Anterior cingulate cortex (tissue), 58 donors: ENCODE measurements at regions not wholly inside any gene's neighbourhood (a gene's known extent, or its start where the extent isn't known, plus 50 kb on each side); places are given as distances from the start of the nearest gene placed in this dataset.

Experiments used
- DNase-seq, 58 donors: peaks; one replicate each; lab custom pipeline; 2025; lab: John Stamatoyannopoulos, UW

- DNase-seq, result no peak
Observed at GRCh38 chr9:90300611-90301276, 341.9 kb downstream of the DIRAS2 start.

GRCh38 chr9:90301277-90301653 is 341.4 kb downstream of the DIRAS2 start:
- DNase-seq, result peak in 12 of 58 donors; percentile 5 to 38 (median 11)

- DNase-seq, result no peak
Observed at GRCh38 chr9:90303655-90304054, 339.0 kb downstream of the DIRAS2 start.

GRCh38 chr9:90306158-90306557 is 336.5 kb downstream of the DIRAS2 start:
- no peak for DNase-seq

GRCh38 chr9:90307167-90307833 is 335.3 kb downstream of the DIRAS2 start:
- DNase-seq, result no peak

- DNase-seq, result no peak
Observed at GRCh38 chr9:90307891-90308290, 334.7 kb downstream of the DIRAS2 start.

- no peak for DNase-seq
Observed at GRCh38 chr9:90308691-90309090, 333.9 kb downstream of the DIRAS2 start.

GRCh38 chr9:90309809-90310520 is 332.7 kb downstream of the DIRAS2 start:
- no peak for DNase-seq

- DNase-seq, result no peak
Observed at GRCh38 chr9:90310521-90310876, 332.1 kb downstream of the DIRAS2 start.

GRCh38 chr9:90311811-90312210 is 330.8 kb downstream of the DIRAS2 start:
- DNase-seq, result no peak

- no peak for DNase-seq
Observed at GRCh38 chr9:90322296-90322695, 320.3 kb downstream of the DIRAS2 start.

- no peak for DNase-seq
Observed at GRCh38 chr9:90325913-90326653, 316.5 kb downstream of the DIRAS2 start.

GRCh38 chr9:90330231-90330630 is 312.4 kb downstream of the DIRAS2 start:
- DNase-seq, result no peak

- DNase-seq, result no peak
Observed at GRCh38 chr9:90331826-90332575, 310.6 kb downstream of the DIRAS2 start.

- DNase-seq, result no peak
Observed at GRCh38 chr9:90333226-90333625, 309.4 kb downstream of the DIRAS2 start.

- no peak for DNase-seq
Observed at GRCh38 chr9:90340421-90340820, 302.2 kb downstream of the DIRAS2 start.

GRCh38 chr9:90342607-90343006 is 300.0 kb downstream of the DIRAS2 start:
- DNase-seq, result no peak

GRCh38 chr9:90343366-90343765 is 299.3 kb downstream of the DIRAS2 start:
- no peak for DNase-seq

GRCh38 chr9:90343991-90344390 is 298.6 kb downstream of the DIRAS2 start:
- peak in 3 of 58 donors; percentile 1 to 27 (median 7) for DNase-seq

- no peak for DNase-seq
Observed at GRCh38 chr9:90365666-90366065, 277.0 kb downstream of the DIRAS2 start.
